PC-3 (cell line): ENCODE measurements at regions not wholly inside any gene's neighbourhood (a gene's known extent, or its start where the extent isn't known, plus 50 kb on each side); places are given as distances from the start of the nearest gene placed in this dataset.
"Not testable (repeated sequence)": the region's sequence is repeated elsewhere in the genome, so short reads cannot be mapped to it uniquely, and the experiment has no call there.

Source experiments
- ATAC-seq: fragments of 200-7000 bp; cut with Tn5 transposase; 2 replicates; pipeline ENCODE4 v1.9.1; 2020; ENCODE audit warnings: mild to moderate bottlenecking, moderate library complexity
- BruUV-seq: library from RNA; stranded (reverse); fragments of 400-500 nt; replicated peaks from 2 replicates; lab custom pipeline; 2021; lab: Mats Ljungman, UMichigan
- CTCF ChIA-PET: fragments of 300-600 bp; sonication (Branson Sonifier 250); formaldehyde crosslinking; loops from one replicate; lab custom pipeline; 2022; ENCODE audit warnings: antibody characterized with exemption; lab: Charles Lee
- POLR2A ChIA-PET: fragments of 300-600 bp; sonication (Branson Sonifier 250); formaldehyde crosslinking; loops from one replicate; lab custom pipeline; 2022; ENCODE audit warnings: antibody characterized with exemption; ENCODE audit not compliant: unreplicated experiment; lab: Charles Lee
- DNase-seq: peaks from one replicate; pipeline ENCODE4 v3.0.0-alpha.2; 2015
- H2AFZ ChIP-seq: fragments of 300-600 bp; sonication (generic); 2 replicates; pipeline ENCODE4 v1.6.0; 2016; ENCODE audit warnings: antibody characterized with exemption, low read length
- H3F3A ChIP-seq: fragments of 300-600 bp; sonication (generic); one replicate; pipeline ENCODE4 v1.6.0; 2017; ENCODE audit warnings: antibody characterized with exemption, low read length, control low read depth, mild to moderate bottlenecking; ENCODE audit not compliant: unreplicated experiment
- H3K27ac ChIP-seq: fragments of 300-600 bp; sonication (generic); 2 replicates; pipeline ENCODE4 v1.5.1; 2016; ENCODE audit warnings: mild to moderate bottlenecking, low read length
- H3K27me3 ChIP-seq: fragments of 300-600 bp; sonication (generic); 2 replicates; pipeline ENCODE4 v1.6.1; 2016; ENCODE audit warnings: low read length, mixed read lengths
- H3K36me3 ChIP-seq: fragments of 300-600 bp; sonication (generic); 2 replicates; pipeline ENCODE4 v1.6.1; 2016; ENCODE audit warnings: low read depth, mixed run types, low read length, mixed read lengths
- H3K4me1 ChIP-seq: fragments of 300-600 bp; sonication (generic); 2 replicates; pipeline ENCODE4 v1.5.1; 2016; ENCODE audit warnings: low read length; ENCODE audit not compliant: insufficient read depth
- H3K4me2 ChIP-seq: fragments of 300-600 bp; sonication (generic); 2 replicates; pipeline ENCODE4 v1.6.0; 2016; ENCODE audit warnings: low read length
- H3K4me3 ChIP-seq: fragments of 300-600 bp; sonication (generic); 2 replicates; pipeline ENCODE4 v1.5.1; 2016; ENCODE audit warnings: mild to moderate bottlenecking, low read length, mixed read lengths
- H3K79me2 ChIP-seq: fragments of 300-600 bp; sonication (generic); 2 replicates; pipeline ENCODE4 v1.6.1; 2017; ENCODE audit warnings: low read length, mixed read lengths
- H3K9ac ChIP-seq: fragments of 300-600 bp; sonication (generic); 2 replicates; pipeline ENCODE4 v1.6.0; 2016; ENCODE audit warnings: mild to moderate bottlenecking, low read length
- H3K9me2 ChIP-seq: fragments of 300-600 bp; sonication (generic); replicated peaks from 2 replicates; pipeline ENCODE4 v1.6.1; 2016; ENCODE audit warnings: mixed run types, low read length, mixed read lengths
- H3K9me3 ChIP-seq: fragments of 300-600 bp; sonication (generic); 2 replicates; pipeline ENCODE4 v1.6.1; 2016; ENCODE audit warnings: low read length, mixed read lengths
- H4K20me1 ChIP-seq: fragments of 300-600 bp; sonication (generic); 2 replicates; pipeline ENCODE4 v1.6.1; 2016; ENCODE audit warnings: low read length, mixed read lengths
- CTCF ChIP-seq: fragments of 300-600 bp; sonication (generic); conservative IDR thresholded peaks from 2 replicates; pipeline ENCODE4 v1.5.1; 2017; ENCODE audit warnings: antibody characterized with exemption, low read depth, mild to moderate bottlenecking, low read length
- EZH2 ChIP-seq: fragments of 300-600 bp; sonication (generic); IDR thresholded peaks from one replicate; pipeline ENCODE4 v1.6.1; 2017; ENCODE audit warnings: antibody characterized with exemption, mild to moderate bottlenecking, low read length; ENCODE audit not compliant: unreplicated experiment
- EZH2phosphoT487 ChIP-seq: fragments of 300-600 bp; sonication (generic); IDR thresholded peaks from 2 replicates; pipeline ENCODE4 v1.6.1; 2018; ENCODE audit warnings: mild to moderate bottlenecking, antibody characterized with exemption, low read length, borderline replicate concordance
- intact Hi-C: fragments of 100-400 bp; cut with micrococcal nuclease; formaldehyde crosslinking; loops from 2 replicates; pipeline ENCODE4 v1.9.0; 2023

GRCh38 chr6:81594501-81594900 is 158.0 kb downstream of the TENT5A start:
- H3K79me2 ChIP-seq: no peaks in the 10 kb centered on the region
- H3K9ac ChIP-seq: no peak overlapping the region
- DNase-seq (no peak), ATAC-seq (no peak)
- H4K20me1 ChIP-seq: no peaks in the 10 kb centered on the region
- H3K27ac ChIP-seq: no peak overlapping the region
- no peaks in the 10 kb centered on the region for H3K27me3 ChIP-seq
- ChIA-PET POLR2A (no interaction called here), CTCF (no interaction called here)
- H3K9me2 ChIP-seq: no peaks in the 10 kb centered on the region
- H3K4me2 ChIP-seq: no peak overlapping the region
- no peaks in the 10 kb centered on the region for H3K4me1 ChIP-seq
- no peak overlapping the region for H2AFZ ChIP-seq
- BruUV-seq: no TSS peak
- H3K4me3 ChIP-seq: no peak overlapping the region
- intact Hi-C loops: no loop called here
- TF ChIP-seq CTCF (no peak), EZH2phosphoT487 (no peak), EZH2 (no peak)
- no peaks in the 10 kb centered on the region for H3K9me3 ChIP-seq
- H3F3A ChIP-seq: no peaks in the 10 kb centered on the region
- H3K36me3 ChIP-seq: no peaks in the 10 kb centered on the region

GRCh38 chr6:81590314-81590691 is 162.2 kb downstream of the TENT5A start:
- Histone ChIP-seq H3K4me2 (no peak overlapping the region), H3K9ac (no peak overlapping the region), H3K9me3 (no peaks in the 10 kb centered on the region), H3K4me3 (no peak overlapping the region), H4K20me1 (no peaks in the 10 kb centered on the region), H3K27me3 (no peaks in the 10 kb centered on the region), H3K4me1 (no peaks in the 10 kb centered on the region), H3K79me2 (no peaks in the 10 kb centered on the region), H2AFZ (no peak overlapping the region), H3F3A (no peaks in the 10 kb centered on the region), H3K9me2 (no peaks in the 10 kb centered on the region), H3K36me3 (no peaks in the 10 kb centered on the region), H3K27ac (no peak overlapping the region)
- CTCF ChIA-PET: no interaction called here
- no peak for ATAC-seq
- POLR2A ChIA-PET: interaction anchor here (0.6 kb wide), 1 partner anchor 421 kb away, joined by 5 read pairs; no protein-coding TSS in a partner anchor
- TF ChIP-seq EZH2: no peak
- no peak for TF ChIP-seq CTCF
- no peak for TF ChIP-seq EZH2phosphoT487
- no TSS peak for BruUV-seq
- no peak for DNase-seq
- intact Hi-C loops: loop anchor here (2.0 kb wide), 1 partner anchor 160 kb away; no protein-coding TSS in a partner anchor

GRCh38 chr6:81589465-81590313 is 162.8 kb downstream of the TENT5A start:
- TF ChIP-seq EZH2phosphoT487: no peak
- no peak for TF ChIP-seq EZH2
- peak; percentile 43 for TF ChIP-seq CTCF
- Histone ChIP-seq H4K20me1 (no peaks in the 10 kb centered on the region), H3F3A (no peaks in the 10 kb centered on the region), H2AFZ (no peak overlapping the region), H3K4me1 (no peaks in the 10 kb centered on the region), H3K4me2 (no peak overlapping the region), H3K9ac (no peak overlapping the region), H3K4me3 (no peak overlapping the region), H3K9me3 (no peaks in the 10 kb centered on the region), H3K79me2 (no peaks in the 10 kb centered on the region), H3K27ac (no peak overlapping the region), H3K27me3 (no peaks in the 10 kb centered on the region), H3K36me3 (no peaks in the 10 kb centered on the region), H3K9me2 (no peaks in the 10 kb centered on the region)
- DNase-seq (peak; percentile 17), ATAC-seq (peak; percentile 69)
- ChIA-PET POLR2A (interaction anchor here (0.6 kb wide), 1 partner anchor 421 kb away, joined by 5 read pairs; no protein-coding TSS in a partner anchor), CTCF (no interaction called here)
- intact Hi-C loops: loop anchor here (2.0 kb wide), 1 partner anchor 161 kb away; no protein-coding TSS in a partner anchor
- BruUV-seq: no TSS peak

- DNase-seq, H3K27ac ChIP-seq, CTCF ChIA-PET, H2AFZ ChIP-seq, H3K27me3 ChIP-seq, H3K9me2 ChIP-seq, H3K79me2 ChIP-seq, H3K9me3 ChIP-seq, H3K36me3 ChIP-seq, H3K4me1 ChIP-seq, POLR2A ChIA-PET, H3K4me2 ChIP-seq, H4K20me1 ChIP-seq, intact Hi-C loops, H3K9ac ChIP-seq, BruUV-seq, ATAC-seq, H3K4me3 ChIP-seq, H3F3A ChIP-seq: not testable (repeated sequence)
Measured at GRCh38 chr6:81585686-81586085, 166.8 kb downstream of the TENT5A start.
